NCI-H524 (cell line): ENCODE measurements at regions not wholly inside any gene's neighbourhood (a gene's known extent, or its start where the extent isn't known, plus 50 kb on each side); places are given as distances from the start of the nearest gene placed in this dataset.
A peak's percentile ranks its signal among the peaks of the same experiment; 100 is the strongest.
"Not testable (repeated sequence)": the region's sequence is repeated elsewhere in the genome, so short reads cannot be mapped to it uniquely, and the experiment has no call there.

ENCODE experiments used
- DNase-seq, 2 experiments: peaks; one replicate each; lab custom pipeline; 2025; lab: John Stamatoyannopoulos, UW

GRCh38 chr1:113302636-113303035, 87.7 kb upstream of the MAGI3 start:
- DNase-seq = no peak

DNA sequence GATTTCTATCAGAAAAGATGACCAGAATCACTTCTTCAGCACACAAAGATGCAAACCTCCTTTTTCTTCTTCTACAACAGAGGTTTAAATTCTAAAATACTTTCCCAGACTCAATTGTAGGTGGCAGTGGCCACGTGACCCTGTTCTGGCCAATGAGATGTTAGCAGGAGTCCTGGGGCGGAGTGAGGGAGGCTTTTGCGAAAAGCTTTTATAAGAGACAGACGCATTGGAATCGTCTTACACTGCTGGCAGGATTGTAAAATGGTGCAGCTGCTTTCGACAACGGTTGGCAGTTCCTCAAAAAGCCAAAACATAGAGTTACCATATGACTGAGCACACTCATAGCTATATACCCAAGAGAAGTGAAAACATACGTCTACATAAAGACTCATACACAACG, 87.0 kb upstream of the MAGI3 start:
- peak in 1 of 2 experiments; percentile 10 for DNase-seq

DNA sequence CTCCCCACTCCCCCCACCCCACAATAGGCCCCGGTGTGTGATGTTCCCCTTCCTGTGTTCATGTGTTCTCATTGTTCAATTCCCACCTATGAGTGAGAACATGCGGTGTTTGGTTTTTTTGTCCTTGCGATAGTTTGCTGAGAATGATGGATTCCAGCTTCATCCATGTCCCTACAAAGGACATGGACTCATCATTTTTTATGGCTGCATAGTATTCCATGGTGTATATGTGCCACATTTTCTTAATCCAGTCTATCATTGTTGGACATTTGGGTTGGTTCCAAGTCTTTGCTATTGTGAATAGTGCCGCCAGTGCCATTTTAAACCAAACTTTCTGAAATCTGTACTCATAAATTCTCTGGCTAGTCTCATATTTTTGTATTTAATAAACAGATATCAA, 85.3 kb upstream of the MAGI3 start:
- DNase-seq = not testable (repeated sequence)

DNA sequence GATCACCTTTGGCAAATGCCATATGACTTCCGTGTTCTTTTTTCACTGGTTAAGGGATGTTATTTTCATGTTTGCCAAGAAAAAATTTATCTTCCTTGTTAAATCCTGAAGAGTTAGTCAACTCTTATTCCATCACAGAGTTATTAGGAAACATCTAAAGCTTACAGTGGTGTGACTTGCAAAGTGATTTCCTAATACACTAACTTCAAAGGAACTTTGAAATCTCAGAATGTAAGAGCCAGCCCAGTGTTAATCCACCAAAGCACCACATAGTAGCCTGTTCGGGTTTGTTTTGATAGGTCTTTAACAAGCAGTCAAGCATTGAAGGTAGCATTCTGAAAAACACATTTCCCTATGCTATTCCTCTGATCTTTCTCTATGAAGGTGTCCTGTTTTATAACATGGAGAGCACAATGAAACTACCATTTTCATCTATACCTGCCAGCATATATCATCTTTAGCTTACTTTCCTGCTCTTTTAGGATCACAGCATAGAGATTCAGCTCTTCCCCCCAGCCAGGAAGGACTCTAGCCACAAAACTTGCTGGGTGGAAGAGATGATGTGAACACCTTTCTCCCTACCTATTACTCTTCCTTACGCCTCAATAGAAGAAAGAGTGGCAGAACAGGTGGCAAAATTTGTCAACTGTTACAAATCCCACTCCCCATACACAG, 82.4 kb upstream of the MAGI3 start:
- DNase-seq = no peak

DNA sequence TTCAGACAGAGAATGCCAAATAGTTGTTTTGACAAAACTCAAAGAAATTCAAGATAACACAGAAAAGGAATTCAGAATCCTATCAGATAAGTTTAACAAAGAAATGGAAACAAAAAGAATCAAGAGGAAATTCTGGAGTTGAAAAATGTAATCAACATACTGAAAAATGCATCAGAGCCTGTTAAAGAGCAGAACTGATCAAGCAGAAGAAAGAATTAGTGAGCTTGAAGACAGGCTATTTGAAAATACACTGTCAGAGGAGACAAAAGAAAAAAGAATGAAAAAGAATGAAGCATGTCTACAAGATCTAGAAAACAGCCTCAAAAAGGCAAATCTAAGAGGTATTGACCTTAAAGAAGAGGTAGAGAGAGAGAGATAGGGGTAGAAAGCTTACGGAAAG, 77.7 kb upstream of the MAGI3 start:
- not testable (repeated sequence) for DNase-seq

DNA sequence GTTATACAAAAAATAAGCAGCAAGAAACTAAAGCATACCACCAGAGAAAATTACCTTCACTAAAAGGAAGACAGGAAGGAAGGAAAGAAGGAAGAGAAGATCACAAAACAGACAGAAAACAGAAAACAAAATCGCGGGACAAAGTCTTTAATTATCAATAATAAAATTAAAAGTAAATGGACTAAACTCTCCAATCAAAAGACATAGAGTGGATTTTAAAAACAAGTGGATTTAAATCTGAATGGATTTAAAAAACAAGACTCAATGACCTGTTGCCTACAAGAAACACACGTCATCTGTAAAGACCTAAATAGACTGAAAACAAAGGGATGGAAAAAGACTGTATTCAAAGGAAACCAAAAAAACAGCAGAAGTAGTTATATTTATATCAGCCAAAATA, 75.7 kb upstream of the MAGI3 start:
- no peak for DNase-seq

GRCh38 chr1:113320272-113320671, 70.0 kb upstream of the MAGI3 start:
- DNase-seq = no peak

DNA sequence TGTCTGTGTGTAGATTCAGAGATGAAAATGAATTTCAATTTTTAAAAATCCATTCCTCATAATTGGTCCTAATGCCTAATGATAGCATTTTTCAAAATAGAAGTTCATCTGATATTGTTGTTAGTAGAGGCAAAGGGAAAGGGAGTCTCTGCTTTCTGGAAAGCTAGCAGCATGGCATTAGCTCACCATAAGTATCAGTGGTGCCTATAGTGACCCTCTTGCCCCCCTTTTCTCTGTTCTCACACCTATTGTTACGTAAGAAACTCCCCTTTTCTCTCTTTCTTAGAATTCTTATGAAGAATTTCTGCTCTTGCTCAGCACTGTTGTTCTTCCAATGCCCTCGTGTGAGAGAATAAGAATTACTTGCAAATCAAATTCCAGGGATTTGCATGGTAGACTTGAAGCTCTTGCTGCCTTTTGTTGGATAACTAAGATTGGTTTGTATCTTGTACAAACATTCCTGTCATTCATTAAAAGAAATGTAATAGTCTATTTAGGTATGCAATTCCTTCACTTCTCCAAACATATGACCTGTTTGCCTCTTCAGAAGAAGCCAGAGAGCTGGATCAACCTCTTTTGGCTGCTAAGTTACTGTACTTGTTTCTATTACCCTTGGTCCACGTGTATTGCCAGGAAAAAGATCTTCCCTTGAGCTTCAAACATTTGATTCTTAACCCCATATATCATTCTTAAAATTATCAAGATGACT, 69.2 kb upstream of the MAGI3 start:
- DNase-seq = no peak

GRCh38 chr1:113321771-113322387, 68.4 kb upstream of the MAGI3 start:
- peak; percentile 3 to 32 for DNase-seq

GRCh38 chr1:113322439-113322838, 67.9 kb upstream of the MAGI3 start:
- DNase-seq = no peak

- no peak for DNase-seq
Observed at GRCh38 chr1:113325022-113325421, 65.3 kb upstream of the MAGI3 start.

GRCh38 chr1:113326976-113327375, 63.3 kb upstream of the MAGI3 start:
- no peak for DNase-seq

GRCh38 chr1:113333056-113333455, 57.3 kb upstream of the MAGI3 start:
- DNase-seq = no peak

DNA sequence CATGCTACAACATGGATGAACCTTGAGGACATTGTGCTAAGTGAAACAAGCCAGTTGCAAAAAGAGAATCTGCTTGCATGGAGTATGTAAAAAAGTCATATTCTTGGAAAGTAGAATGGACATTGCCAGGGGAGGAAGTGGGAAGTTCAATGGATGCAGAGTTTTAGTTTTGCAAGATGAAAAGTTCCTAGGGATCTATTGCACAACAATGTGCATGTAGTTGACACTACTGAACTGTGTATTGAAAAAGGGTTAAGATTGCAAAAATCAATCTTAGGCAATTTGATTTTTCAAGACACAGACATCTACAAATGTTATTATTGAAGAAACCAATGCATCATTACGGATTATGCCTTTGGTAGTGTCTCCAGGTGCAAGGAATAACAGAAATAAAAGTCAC, 50.3 kb upstream of the MAGI3 start:
- DNase-seq = no peak
